AG04450 (cell line): ENCODE measurements at regions not wholly inside any gene's neighbourhood (a gene's known extent, or its start where the extent isn't known, plus 50 kb on each side); places are given as distances from the start of the nearest gene placed in this dataset.

Experiments used
- CTCF ChIA-PET: fragments of 300-600, 350-600 bp; formaldehyde crosslinking; extraction: SDS; loops from one replicate; lab custom pipeline; 2022; ENCODE audit warnings: antibody characterized with exemption, inconsistent platforms; lab: Charles Lee
- POLR2A ChIA-PET: fragments of 350-600 bp; formaldehyde crosslinking; extraction: SDS; loops from one replicate; lab custom pipeline; 2021; ENCODE audit warnings: antibody characterized with exemption, inconsistent platforms; lab: Yijun Ruan, JAX
- DNase-seq: peaks from one replicate; pipeline ENCODE4 v3.0.0-alpha.2; 2011; ENCODE audit warnings: low read depth, low spot score
- H3K27ac ChIP-seq: one replicate; pipeline ENCODE4 v1.5.1; 2012; ENCODE audit warnings: low read depth, low read length, control low read depth
- H3K27me3 ChIP-seq: one replicate; pipeline ENCODE4 v1.6.0; 2012; ENCODE audit warnings: low read length; ENCODE audit not compliant: control insufficient read depth, insufficient read depth
- H3K4me3 ChIP-seq: 2 replicates; pipeline ENCODE4 v1.5.1; 2011; ENCODE audit warnings: mild to moderate bottlenecking, low read depth, low read length, control low read depth
- H3K9me3 ChIP-seq: 2 replicates; pipeline ENCODE4 v1.5.1; 2012; ENCODE audit warnings: low read length; ENCODE audit not compliant: control insufficient read depth, insufficient read depth
- TF ChIP-seq, protein P1 (sequence below): IDR thresholded peaks from 2 replicates; pipeline ENCODE4 v1.5.1; 2011; ENCODE audit warnings: low read depth, low read length, control low read depth, inconsistent platforms

DNA sequence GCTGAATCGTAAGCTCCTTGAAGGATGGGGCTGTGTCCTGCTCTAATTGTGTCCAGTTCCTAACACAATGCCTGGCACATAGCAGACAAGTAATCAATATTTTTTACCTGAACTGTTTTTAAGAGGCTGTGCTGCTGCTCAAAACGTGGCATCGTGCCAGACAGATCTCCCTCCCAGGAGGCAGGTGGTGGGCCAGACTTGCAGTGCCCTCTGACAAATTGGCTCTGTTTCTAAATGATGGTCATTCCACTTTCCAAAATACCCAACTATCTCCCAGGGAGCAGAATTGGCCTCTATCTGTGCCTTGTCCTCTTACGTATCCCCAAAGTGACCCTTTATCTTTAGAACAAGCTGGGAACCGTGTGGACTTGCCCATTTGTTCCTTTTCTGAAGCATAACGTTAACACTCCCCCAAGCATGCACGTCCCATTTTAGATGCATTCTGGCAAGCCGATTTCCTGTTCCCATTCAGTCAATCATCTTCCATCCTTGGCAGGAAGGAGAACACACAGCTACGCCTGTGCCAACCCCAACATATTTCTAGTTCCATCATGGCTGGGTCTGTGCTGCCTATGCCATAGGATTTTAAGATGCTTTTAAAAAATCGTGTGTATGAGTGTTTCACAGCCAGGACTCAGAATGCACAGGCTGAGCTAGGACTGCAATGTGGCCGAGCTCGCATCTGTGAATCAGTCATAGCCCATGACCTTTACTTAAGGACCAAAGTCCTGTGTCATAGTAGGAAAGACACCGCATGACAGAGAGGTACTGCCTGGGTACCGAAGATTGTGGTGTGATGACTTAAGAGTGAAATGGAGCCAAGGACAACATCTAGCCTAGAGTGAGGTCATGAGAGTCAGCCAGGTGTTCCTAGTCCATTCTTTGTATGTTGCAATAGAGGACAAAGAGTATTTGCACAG is 408.6 kb downstream of the PRDM2 start:
- H3K27ac ChIP-seq: no peak overlapping the region
- DNase-seq: no peak
- CTCF ChIA-PET: no interaction called here
- no peaks in the 10 kb centered on the region for H3K27me3 ChIP-seq
- peaks cover 38% of the 10 kb centered on the region; the same call in 1 of the 2 replicates for H3K9me3 ChIP-seq
- POLR2A ChIA-PET: no interaction called here
- TF ChIP-seq, protein P1, sequence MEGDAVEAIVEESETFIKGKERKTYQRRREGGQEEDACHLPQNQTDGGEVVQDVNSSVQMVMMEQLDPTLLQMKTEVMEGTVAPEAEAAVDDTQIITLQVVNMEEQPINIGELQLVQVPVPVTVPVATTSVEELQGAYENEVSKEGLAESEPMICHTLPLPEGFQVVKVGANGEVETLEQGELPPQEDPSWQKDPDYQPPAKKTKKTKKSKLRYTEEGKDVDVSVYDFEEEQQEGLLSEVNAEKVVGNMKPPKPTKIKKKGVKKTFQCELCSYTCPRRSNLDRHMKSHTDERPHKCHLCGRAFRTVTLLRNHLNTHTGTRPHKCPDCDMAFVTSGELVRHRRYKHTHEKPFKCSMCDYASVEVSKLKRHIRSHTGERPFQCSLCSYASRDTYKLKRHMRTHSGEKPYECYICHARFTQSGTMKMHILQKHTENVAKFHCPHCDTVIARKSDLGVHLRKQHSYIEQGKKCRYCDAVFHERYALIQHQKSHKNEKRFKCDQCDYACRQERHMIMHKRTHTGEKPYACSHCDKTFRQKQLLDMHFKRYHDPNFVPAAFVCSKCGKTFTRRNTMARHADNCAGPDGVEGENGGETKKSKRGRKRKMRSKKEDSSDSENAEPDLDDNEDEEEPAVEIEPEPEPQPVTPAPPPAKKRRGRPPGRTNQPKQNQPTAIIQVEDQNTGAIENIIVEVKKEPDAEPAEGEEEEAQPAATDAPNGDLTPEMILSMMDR: no peak
- H3K4me3 ChIP-seq: no peak overlapping the region

DNA sequence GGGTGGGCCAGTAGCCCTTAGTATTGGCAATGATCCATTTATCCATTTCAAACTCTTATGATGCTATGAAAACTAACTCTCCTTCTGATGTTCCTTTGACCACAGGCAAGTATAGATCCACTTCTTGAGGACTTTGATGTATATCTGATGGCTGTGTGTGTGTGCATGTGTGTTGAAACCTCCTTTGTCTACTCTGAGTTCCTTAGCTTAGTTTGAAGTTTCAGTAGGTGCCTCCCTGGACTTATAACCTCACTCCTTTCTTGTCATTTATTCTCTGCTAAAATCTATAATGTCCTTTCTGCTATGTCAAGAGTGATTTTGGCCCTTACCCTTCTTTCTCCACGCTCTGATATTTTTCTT is 409.3 kb downstream of the PRDM2 start:
- Histone ChIP-seq H3K9me3 (peaks cover 41% of the 10 kb centered on the region), H3K27ac (no peak overlapping the region), H3K4me3 (no peak overlapping the region), H3K27me3 (no peaks in the 10 kb centered on the region)
- ChIA-PET CTCF (no interaction called here), POLR2A (no interaction called here)
- TF ChIP-seq, protein P1: no peak
- no peak for DNase-seq

DNA sequence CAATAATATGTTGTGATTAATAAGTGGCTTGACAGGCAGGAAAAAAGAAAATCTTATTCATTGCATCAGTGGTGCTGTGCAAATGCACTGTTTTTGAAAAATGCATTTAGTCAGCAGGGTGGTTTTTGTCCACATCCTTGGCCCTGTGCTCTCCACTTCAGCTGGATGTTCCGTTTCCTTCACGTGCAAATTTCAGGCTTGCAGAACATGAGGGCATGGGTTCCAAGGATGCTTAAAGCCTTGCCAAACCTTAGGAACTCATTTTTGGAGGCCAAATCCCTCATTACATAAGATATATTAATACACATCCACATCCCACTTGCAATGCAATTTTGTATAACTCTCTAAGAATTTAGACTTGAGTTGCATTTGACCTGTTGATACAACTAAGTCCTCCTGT is 410.1 kb downstream of the PRDM2 start:
- TF ChIP-seq, protein P1: no peak
- Histone ChIP-seq H3K4me3 (no peak overlapping the region), H3K9me3 (peaks cover 42% of the 10 kb centered on the region), H3K27me3 (no peaks in the 10 kb centered on the region), H3K27ac (no peak overlapping the region)
- CTCF ChIA-PET: no interaction called here
- POLR2A ChIA-PET: no interaction called here
- DNase-seq: no peak

DNA sequence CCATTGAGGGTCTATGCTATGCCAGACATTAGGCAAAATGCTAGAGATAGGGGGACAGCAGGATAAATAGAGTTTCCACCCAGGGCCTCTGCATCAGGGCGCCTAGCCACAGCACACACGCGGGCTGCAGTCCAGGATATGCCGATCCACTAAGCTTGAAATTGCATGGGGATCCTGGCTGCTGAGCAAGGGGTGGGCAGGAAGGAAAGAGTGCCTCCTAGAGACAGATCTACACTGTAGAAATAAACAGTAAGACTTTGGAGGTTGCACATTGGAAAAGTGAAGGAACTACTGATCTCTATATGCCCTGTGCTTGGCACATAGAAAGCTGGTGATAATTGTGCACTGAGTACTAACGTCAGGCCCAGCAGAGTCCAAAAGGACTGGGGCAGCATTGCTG is 411.1 kb downstream of the PRDM2 start:
- ChIA-PET POLR2A (interaction anchor here (0.6 kb wide), 1 partner anchor 24 kb away, joined by 3 read pairs; no protein-coding TSS in a partner anchor), CTCF (no interaction called here)
- no peak overlapping the region for H3K27ac ChIP-seq
- TF ChIP-seq, protein P1: no peak
- H3K27me3 ChIP-seq: no peaks in the 10 kb centered on the region
- peaks cover 42% of the 10 kb centered on the region for H3K9me3 ChIP-seq
- no peak overlapping the region for H3K4me3 ChIP-seq
- no peak for DNase-seq

DNA sequence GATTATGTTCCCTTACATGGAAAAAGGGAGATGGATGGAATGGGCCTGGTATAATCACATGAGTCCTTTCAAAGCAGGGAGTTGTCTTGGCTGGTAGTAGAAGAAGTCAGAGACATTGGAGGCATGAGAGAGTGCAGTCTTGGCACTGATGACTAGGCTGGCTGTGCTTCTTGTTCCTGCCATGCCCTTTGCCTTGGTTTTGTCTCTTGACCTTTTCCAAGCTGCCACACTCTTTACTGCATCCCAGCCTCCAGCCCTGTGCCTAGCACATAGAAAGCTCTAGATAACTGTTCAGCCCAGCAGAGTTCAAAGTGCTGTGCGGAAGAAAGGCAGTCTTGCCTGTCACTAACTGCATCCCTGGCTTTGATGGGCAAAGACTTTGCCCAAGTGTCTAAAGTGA is 412.6 kb downstream of the PRDM2 start:
- TF ChIP-seq, protein P1: no peak
- DNase-seq: no peak
- H3K4me3 ChIP-seq: no peak overlapping the region
- H3K9me3 ChIP-seq: peaks cover 40% of the 10 kb centered on the region
- H3K27me3 ChIP-seq: no peaks in the 10 kb centered on the region
- POLR2A ChIA-PET: no interaction called here
- CTCF ChIA-PET: no interaction called here
- H3K27ac ChIP-seq: no peak overlapping the region
